Keratinocyte (primary cell): ENCODE measurements at regions not wholly inside any gene's neighbourhood (a gene's known extent, or its start where the extent isn't known, plus 50 kb on each side); places are given as distances from the start of the nearest gene placed in this dataset.

Experiments
- DNase-seq: peaks from one replicate; pipeline ENCODE4 v3.0.0-alpha.2; 2011; ENCODE audit warnings: low read depth, missing footprints, low spot score
- FAIRE-seq: peaks from 2 replicates; lab custom pipeline; 2011; peaks lifted over from hg19 to GRCh38; lab: Jason Lieb, UNC
- H2AFZ ChIP-seq: 2 replicates; pipeline ENCODE4 v1.6.0; 2012; ENCODE audit warnings: low read length, control low read depth, inconsistent platforms; ENCODE audit not compliant: control insufficient read depth
- H3K27ac ChIP-seq: 2 replicates; pipeline ENCODE4 v1.5.1; 2011; ENCODE audit warnings: low read length; ENCODE audit not compliant: control insufficient read depth, insufficient read depth
- H3K27me3 ChIP-seq: 3 replicates; pipeline ENCODE4 v1.6.0; 2011; ENCODE audit warnings: low read length; ENCODE audit not compliant: control insufficient read depth, insufficient read depth; ENCODE audit errors: extremely low read depth
- H3K36me3 ChIP-seq, 2 experiments: 2 replicates in 1 of 2; 3 replicates in 1 of 2; pipeline ENCODE4 v1.5.1; 2011; ENCODE audit warnings: low read length in 2 of 2, mild to moderate bottlenecking in 1 of 2; ENCODE audit not compliant: control insufficient read depth in 2 of 2, insufficient read depth in 2 of 2; ENCODE audit errors: extremely low read depth in 1 of 2
- H3K4me1 ChIP-seq: 3 replicates; pipeline ENCODE4 v1.5.1; 2011; ENCODE audit warnings: low read length; ENCODE audit not compliant: control insufficient read depth, insufficient read depth; ENCODE audit errors: extremely low read depth
- H3K4me2 ChIP-seq: 3 replicates; pipeline ENCODE4 v1.6.0; 2011; ENCODE audit warnings: low read depth, low read length; ENCODE audit not compliant: control insufficient read depth, insufficient read depth; ENCODE audit errors: extremely low read depth
- H3K4me3 ChIP-seq, 3 experiments: fragments of 200-600 bp in 1 of 3; sonication (generic) in 1 of 3; 2 replicates in 2 of 3; 3 replicates in 1 of 3; pipeline ENCODE4 v1.5.1; 2011 to 2016; ENCODE audit warnings: low read length in 3 of 3, mild to moderate bottlenecking in 3 of 3, control low read depth in 2 of 3, inconsistent platforms in 1 of 3, low read depth in 1 of 3, mixed read lengths in 1 of 3, mixed run types in 1 of 3, moderate library complexity in 1 of 3; ENCODE audit not compliant: control insufficient read depth in 2 of 3, insufficient read depth in 2 of 3; ENCODE audit errors: extremely low read depth in 1 of 3
- H3K79me2 ChIP-seq: 2 replicates; pipeline ENCODE4 v1.6.0; 2012; ENCODE audit warnings: low read length; ENCODE audit not compliant: control insufficient read depth, insufficient read depth
- H3K9ac ChIP-seq: 3 replicates; pipeline ENCODE4 v1.6.0; 2011; ENCODE audit warnings: low read length; ENCODE audit not compliant: control insufficient read depth, insufficient read depth; ENCODE audit errors: extremely low read depth
- H3K9me1 ChIP-seq: 3 replicates; pipeline ENCODE4 v1.6.0; 2011; ENCODE audit warnings: low read length; ENCODE audit not compliant: control insufficient read depth, insufficient read depth; ENCODE audit errors: extremely low read depth
- H3K9me3 ChIP-seq: 2 replicates; pipeline ENCODE4 v1.5.1; 2012; ENCODE audit warnings: low read depth, low read length; ENCODE audit not compliant: control insufficient read depth
- H4K20me1 ChIP-seq: 3 replicates; pipeline ENCODE4 v1.6.0; 2011; ENCODE audit warnings: low read length; ENCODE audit not compliant: control insufficient read depth, insufficient read depth; ENCODE audit errors: extremely low read depth
- EZH2 ChIP-seq: IDR thresholded peaks from one replicate; pipeline ENCODE4 v1.6.1; 2012; ENCODE audit warnings: inconsistent platforms, mild to moderate bottlenecking, low read length, moderate library complexity
- dilution Hi-C: fragments of 300-500 bp; cut with MboI; formaldehyde crosslinking; loops from one replicate; pipeline ENCODE4 v1.7.0; 2020; ENCODE audit warnings: low sequenced_read_pairs; ENCODE audit not compliant: extremely low pct_ligation_motif_present
- TF ChIP-seq, protein P1 (sequence below), 3 experiments: IDR thresholded peaks in 1 of 3; conservative IDR thresholded peaks in 1 of 3; optimal IDR thresholded peaks in 1 of 3; 2 replicates in 2 of 3; 3 replicates in 1 of 3; pipeline versions ENCODE3 to v1.5.1; 2011; ENCODE audit warnings: low read length in 3 of 3, mild to moderate bottlenecking in 3 of 3, moderate library complexity in 2 of 3, control low read depth in 1 of 3, inconsistent platforms in 1 of 3; ENCODE audit not compliant: insufficient read depth in 2 of 3; ENCODE audit errors: extremely low read depth in 1 of 3

GRCh38 chr12:91931111-91931510, 214.5 kb downstream of the BTG1 start:
- no peak overlapping the region for H3K4me3 ChIP-seq
- H3K9me3 ChIP-seq: no peaks in the 10 kb centered on the region
- peaks cover 8% of the 10 kb centered on the region for H3K4me1 ChIP-seq
- no peaks in the 10 kb centered on the region for H3K9me1 ChIP-seq
- H3K4me2 ChIP-seq: peak overlapping the region; percentile 3
- H3K9ac ChIP-seq: no peak overlapping the region
- peak overlapping the region; percentile 60 for H2AFZ ChIP-seq
- TF ChIP-seq EZH2: no peak
- TF ChIP-seq, protein P1, sequence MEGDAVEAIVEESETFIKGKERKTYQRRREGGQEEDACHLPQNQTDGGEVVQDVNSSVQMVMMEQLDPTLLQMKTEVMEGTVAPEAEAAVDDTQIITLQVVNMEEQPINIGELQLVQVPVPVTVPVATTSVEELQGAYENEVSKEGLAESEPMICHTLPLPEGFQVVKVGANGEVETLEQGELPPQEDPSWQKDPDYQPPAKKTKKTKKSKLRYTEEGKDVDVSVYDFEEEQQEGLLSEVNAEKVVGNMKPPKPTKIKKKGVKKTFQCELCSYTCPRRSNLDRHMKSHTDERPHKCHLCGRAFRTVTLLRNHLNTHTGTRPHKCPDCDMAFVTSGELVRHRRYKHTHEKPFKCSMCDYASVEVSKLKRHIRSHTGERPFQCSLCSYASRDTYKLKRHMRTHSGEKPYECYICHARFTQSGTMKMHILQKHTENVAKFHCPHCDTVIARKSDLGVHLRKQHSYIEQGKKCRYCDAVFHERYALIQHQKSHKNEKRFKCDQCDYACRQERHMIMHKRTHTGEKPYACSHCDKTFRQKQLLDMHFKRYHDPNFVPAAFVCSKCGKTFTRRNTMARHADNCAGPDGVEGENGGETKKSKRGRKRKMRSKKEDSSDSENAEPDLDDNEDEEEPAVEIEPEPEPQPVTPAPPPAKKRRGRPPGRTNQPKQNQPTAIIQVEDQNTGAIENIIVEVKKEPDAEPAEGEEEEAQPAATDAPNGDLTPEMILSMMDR (optimal IDR thresholded peaks at IDR 0.05 in 1 of 3, IDR thresholded peaks at IDR 0.05 in 1 of 3, conservative IDR thresholded peaks at IDR 0.05 in 1 of 3; ENCODE audit: extremely low read depth in 1 of 3, insufficient read depth in 2 of 3, low read length in 3 of 3): no peak
- dilution Hi-C loops: no loop called here
- H3K27me3 ChIP-seq: no peaks in the 10 kb centered on the region
- DNase-seq (peak; percentile 59), FAIRE-seq (peak; percentile 97)
- no peaks in the 10 kb centered on the region for H3K36me3 ChIP-seq
- H4K20me1 ChIP-seq: no peaks in the 10 kb centered on the region
- no peaks in the 10 kb centered on the region for H3K79me2 ChIP-seq
- H3K27ac ChIP-seq: no peak overlapping the region

GRCh38 chr12:91928501-91928900, 217.1 kb downstream of the BTG1 start:
- no peak overlapping the region for H2AFZ ChIP-seq
- H3K27ac ChIP-seq: no peak overlapping the region
- H3K4me1 ChIP-seq: peaks cover 8% of the 10 kb centered on the region
- no peaks in the 10 kb centered on the region for H4K20me1 ChIP-seq
- no peaks in the 10 kb centered on the region for H3K79me2 ChIP-seq
- H3K9me3 ChIP-seq: no peaks in the 10 kb centered on the region
- TF ChIP-seq, protein P1 (optimal IDR thresholded peaks at IDR 0.05 in 1 of 3, IDR thresholded peaks at IDR 0.05 in 1 of 3, conservative IDR thresholded peaks at IDR 0.05 in 1 of 3; ENCODE audit: extremely low read depth in 1 of 3, insufficient read depth in 2 of 3, low read length in 3 of 3): no peak
- no peak for TF ChIP-seq EZH2
- H3K9ac ChIP-seq: no peak overlapping the region
- no peak overlapping the region for H3K4me2 ChIP-seq
- H3K9me1 ChIP-seq: no peaks in the 10 kb centered on the region
- dilution Hi-C loops: no loop called here
- H3K4me3 ChIP-seq: no peak overlapping the region
- no peaks in the 10 kb centered on the region for H3K27me3 ChIP-seq
- FAIRE-seq (no peak), DNase-seq (no peak)
- H3K36me3 ChIP-seq: no peaks in the 10 kb centered on the region
